GM23338 (cell line): ENCODE measurements at regions not wholly inside any gene's neighbourhood (a gene's known extent, or its start where the extent isn't known, plus 50 kb on each side); places are given as distances from the start of the nearest gene placed in this dataset.

Experiments
- ATAC-seq: fragments of 200-7000 bp; cut with Tn5 transposase; 3 replicates; pipeline ENCODE4 v1.9.1; 2020
- DNase-seq: peaks from one replicate; pipeline ENCODE4 v3.0.0-alpha.2; 2015; ENCODE audit warnings: low spot score
- H2AFZ ChIP-seq: fragments of 200-600 bp; sonication (generic); 2 replicates; pipeline ENCODE4 v1.8.0; 2016; ENCODE audit warnings: antibody characterized with exemption, mild to moderate bottlenecking, moderate library complexity
- H3F3A ChIP-seq: fragments of 200-600 bp; sonication (generic); replicated peaks from 2 replicates; pipeline ENCODE4 v1.8.0; 2017; ENCODE audit warnings: antibody characterized with exemption, mixed run types, low read depth
- H3K27ac ChIP-seq: fragments of 200-600 bp; sonication (generic); 2 replicates; pipeline ENCODE4 v1.6.1; 2016; ENCODE audit warnings: low read depth
- H3K27me3 ChIP-seq: fragments of 200-600 bp; sonication (generic); 2 replicates; pipeline ENCODE4 v1.8.0; 2016; ENCODE audit warnings: mild to moderate bottlenecking, mixed run types, moderate library complexity; ENCODE audit not compliant: insufficient read depth
- H3K36me3 ChIP-seq: fragments of 200-600 bp; sonication (generic); 2 replicates; pipeline ENCODE4 v1.8.0; 2016; ENCODE audit warnings: mild to moderate bottlenecking; ENCODE audit not compliant: insufficient read depth
- H3K4me1 ChIP-seq: fragments of 200-600 bp; sonication (generic); 2 replicates; pipeline ENCODE4 v1.8.0; 2016; ENCODE audit warnings: mild to moderate bottlenecking, moderate library complexity; ENCODE audit not compliant: insufficient read depth
- H3K4me2 ChIP-seq: fragments of 200-600 bp; sonication (generic); 2 replicates; pipeline ENCODE4 v1.7.1; 2017; ENCODE audit warnings: mixed run types
- H3K4me3 ChIP-seq: fragments of 200-600 bp; sonication (generic); 2 replicates; pipeline ENCODE4 v1.6.1; 2016; ENCODE audit warnings: mixed run types
- H3K79me2 ChIP-seq: fragments of 200-600 bp; sonication (generic); replicated peaks from 2 replicates; pipeline ENCODE4 v1.8.0; 2017; ENCODE audit warnings: mild to moderate bottlenecking; ENCODE audit not compliant: insufficient read depth
- H3K9me2 ChIP-seq: fragments of 200-600 bp; sonication (generic); 2 replicates; pipeline ENCODE4 v1.8.0; 2017; ENCODE audit not compliant: insufficient read depth
- H4K20me1 ChIP-seq: fragments of 200-600 bp; sonication (generic); replicated peaks from 2 replicates; pipeline ENCODE4 v1.8.0; 2017; ENCODE audit warnings: mild to moderate bottlenecking; ENCODE audit not compliant: insufficient read depth
- H3K27ac Mint-ChIP-seq: 2 replicates; pipeline ENCODE4 v1.8.0; 2020; ENCODE audit warnings: inconsistent platforms, mild to moderate bottlenecking, moderate library complexity, mixed read lengths
- H3K27me3 Mint-ChIP-seq: 3 replicates; pipeline ENCODE4 v1.8.0; 2022; ENCODE audit warnings: low read depth, mild to moderate bottlenecking, moderate library complexity, mixed read lengths, inconsistent platforms; ENCODE audit not compliant: insufficient read depth, poor library complexity
- H3K36me3 Mint-ChIP-seq: 3 replicates; pipeline ENCODE4 v1.8.0; 2021; ENCODE audit warnings: low read depth, mild to moderate bottlenecking, inconsistent platforms, moderate library complexity, mixed read lengths
- H3K4me1 Mint-ChIP-seq: 3 replicates; pipeline ENCODE4 v1.8.0; 2020; ENCODE audit warnings: mild to moderate bottlenecking, inconsistent platforms, mixed read lengths
- H3K4me3 Mint-ChIP-seq: 3 replicates; pipeline ENCODE4 v1.8.0; 2021; ENCODE audit warnings: moderate library complexity, mild to moderate bottlenecking, inconsistent platforms, mixed read lengths
- H3K9me3 Mint-ChIP-seq: 3 replicates; pipeline ENCODE4 v1.8.0; 2020; ENCODE audit warnings: moderate library complexity, mild to moderate bottlenecking, inconsistent platforms, mixed read lengths
- CREB1 ChIP-seq: fragments of 250-450 bp; sonication (Bioruptor Pico); IDR thresholded peaks from 2 replicates; pipeline ENCODE4 v1.5.0; 2020; ENCODE audit warnings: low read depth, mild to moderate bottlenecking, moderate library complexity
- EZH2 ChIP-seq: fragments of 200-600 bp; sonication (generic); IDR thresholded peaks from one replicate; pipeline ENCODE4 v1.8.0; 2017; ENCODE audit warnings: antibody characterized with exemption, mild to moderate bottlenecking, low read depth; ENCODE audit not compliant: unreplicated experiment
- POLR2AphosphoS5 ChIP-seq: IDR thresholded peaks from 2 replicates; pipeline ENCODE4 v1.6.1; 2016; ENCODE audit warnings: antibody characterized with exemption, low read depth
- STAT1 ChIP-seq: IDR thresholded peaks from one replicate; pipeline ENCODE4 v1.6.1; 2016; ENCODE audit warnings: antibody characterized with exemption; ENCODE audit not compliant: unreplicated experiment
- ZNF462 ChIP-seq: fragments of 250-450 bp; sonication (Bioruptor Pico); IDR thresholded peaks from 2 replicates; pipeline ENCODE4 v1.5.0; 2020; ENCODE audit warnings: mild to moderate bottlenecking, moderate library complexity
- TF ChIP-seq, protein P1 (sequence below): IDR thresholded peaks from one replicate; pipeline ENCODE4 v1.6.1; 2018; ENCODE audit warnings: antibody characterized with exemption; ENCODE audit not compliant: unreplicated experiment

- TF ChIP-seq CREB1: no peak
- TF ChIP-seq POLR2AphosphoS5: no peak
- no peak for TF ChIP-seq EZH2
- no peak for TF ChIP-seq STAT1
- TF ChIP-seq, protein P1, sequence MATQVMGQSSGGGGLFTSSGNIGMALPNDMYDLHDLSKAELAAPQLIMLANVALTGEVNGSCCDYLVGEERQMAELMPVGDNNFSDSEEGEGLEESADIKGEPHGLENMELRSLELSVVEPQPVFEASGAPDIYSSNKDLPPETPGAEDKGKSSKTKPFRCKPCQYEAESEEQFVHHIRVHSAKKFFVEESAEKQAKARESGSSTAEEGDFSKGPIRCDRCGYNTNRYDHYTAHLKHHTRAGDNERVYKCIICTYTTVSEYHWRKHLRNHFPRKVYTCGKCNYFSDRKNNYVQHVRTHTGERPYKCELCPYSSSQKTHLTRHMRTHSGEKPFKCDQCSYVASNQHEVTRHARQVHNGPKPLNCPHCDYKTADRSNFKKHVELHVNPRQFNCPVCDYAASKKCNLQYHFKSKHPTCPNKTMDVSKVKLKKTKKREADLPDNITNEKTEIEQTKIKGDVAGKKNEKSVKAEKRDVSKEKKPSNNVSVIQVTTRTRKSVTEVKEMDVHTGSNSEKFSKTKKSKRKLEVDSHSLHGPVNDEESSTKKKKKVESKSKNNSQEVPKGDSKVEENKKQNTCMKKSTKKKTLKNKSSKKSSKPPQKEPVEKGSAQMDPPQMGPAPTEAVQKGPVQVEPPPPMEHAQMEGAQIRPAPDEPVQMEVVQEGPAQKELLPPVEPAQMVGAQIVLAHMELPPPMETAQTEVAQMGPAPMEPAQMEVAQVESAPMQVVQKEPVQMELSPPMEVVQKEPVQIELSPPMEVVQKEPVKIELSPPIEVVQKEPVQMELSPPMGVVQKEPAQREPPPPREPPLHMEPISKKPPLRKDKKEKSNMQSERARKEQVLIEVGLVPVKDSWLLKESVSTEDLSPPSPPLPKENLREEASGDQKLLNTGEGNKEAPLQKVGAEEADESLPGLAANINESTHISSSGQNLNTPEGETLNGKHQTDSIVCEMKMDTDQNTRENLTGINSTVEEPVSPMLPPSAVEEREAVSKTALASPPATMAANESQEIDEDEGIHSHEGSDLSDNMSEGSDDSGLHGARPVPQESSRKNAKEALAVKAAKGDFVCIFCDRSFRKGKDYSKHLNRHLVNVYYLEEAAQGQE: no peak
- no peak for TF ChIP-seq ZNF462 (CRISPR knock-in tag)
- no peaks in the 10 kb centered on the region for H3K27me3 Mint-ChIP-seq
- Histone ChIP-seq H3K79me2 (no peaks in the 10 kb centered on the region), H2AFZ (no peak overlapping the region; the same call in 1 of the 2 replicates), H3F3A (no peaks in the 10 kb centered on the region), H4K20me1 (no peaks in the 10 kb centered on the region), H3K9me2 (0 out of 2 replicates have a peak, but pooled peaks cover 2% of the 10 kb centered on the region), H3K36me3 (no peaks in the 10 kb centered on the region), H3K4me2 (no peak overlapping the region), H3K27me3 (no peaks in the 10 kb centered on the region), H3K4me1 (no peaks in the 10 kb centered on the region; the same call in 1 of the 2 replicates), H3K4me3 (no peak overlapping the region), H3K27ac (no peak overlapping the region)
- ATAC-seq: no peak
- peaks cover 6% of the 10 kb centered on the region; the same call in 2 of the 3 replicates for H3K4me1 Mint-ChIP-seq
- H3K4me3 Mint-ChIP-seq: no peak overlapping the region
- DNase-seq: no peak
- H3K9me3 Mint-ChIP-seq: no peaks in the 10 kb centered on the region
- no peak overlapping the region for H3K27ac Mint-ChIP-seq
- H3K36me3 Mint-ChIP-seq: no peaks in the 10 kb centered on the region
Observed at GRCh38 chr9:20065046-20065445, 276.2 kb upstream of the SLC24A2 start.
